Lower leg skin (tissue), 3 donors: ENCODE measurements at regions not wholly inside any gene's neighbourhood (a gene's known extent, or its start where the extent isn't known, plus 50 kb on each side); places are given as distances from the start of the nearest gene placed in this dataset.

Experiments used
- CTCF ChIP-seq, 3 donors: fragments of 450-650 bp; IDR thresholded peaks; one replicate each; pipeline ENCODE4 v1.5.1; 2016; ENCODE audit warnings: antibody characterized with exemption in 3 of 3, mild to moderate bottlenecking in 3 of 3, moderate library complexity in 2 of 3
- POLR2A ChIP-seq, 2 donors: fragments of 450-650 bp; IDR thresholded peaks; one replicate each; pipeline ENCODE4 v1.6.1; 2016 to 2017; ENCODE audit warnings: antibody characterized with exemption in 2 of 2, mild to moderate bottlenecking in 1 of 2, moderate library complexity in 1 of 2

- TF ChIP-seq POLR2A (IDR thresholded peaks at IDR 0.05), result no peak
- no peak for TF ChIP-seq CTCF (IDR thresholded peaks at IDR 0.05)
Measured at GRCh38 chr20:40109136-40109535, 579.9 kb downstream of the MAFB start.
